ENCODE measurements at regions not wholly inside any gene's neighbourhood (a gene's known extent, or its start where the extent isn't known, plus 50 kb on each side); places are given as distances from the start of the nearest gene placed in this dataset.

- no peaks in the 10 kb centered on the region for H3K4me1 ChIP-seq (ENCODE audit: control insufficient read depth in 2 of 2, insufficient read depth in 1 of 2, low read depth in 1 of 2, low read length in 2 of 2)
- H3K9me3 ChIP-seq (replicated peaks in 1 of 2; ENCODE audit: control insufficient read depth in 2 of 2, insufficient read depth in 1 of 2, low read depth in 1 of 2, low read length in 2 of 2) = peaks cover 0 to 2% of the 10 kb centered on the region in 2 donors
- no peak overlapping the region for H2AK5ac ChIP-seq (ENCODE audit: low read depth, low read length)
- H3K27me3 ChIP-seq (ENCODE audit: control insufficient read depth in 3 of 3, insufficient read depth in 3 of 3, low read depth in 1 of 3, low read length in 3 of 3) = no peaks in the 10 kb centered on the region
- H3K4me3 ChIP-seq (ENCODE audit: low read length in 2 of 2) = no peak overlapping the region
- no peaks in the 10 kb centered on the region for H3K36me3 ChIP-seq (replicated peaks in 1 of 2; ENCODE audit: control insufficient read depth in 2 of 2, insufficient read depth in 2 of 2, low read length in 2 of 2)
- H3K14ac ChIP-seq (ENCODE audit: low read length) = no peak overlapping the region
- no peak overlapping the region for H2BK5ac ChIP-seq (ENCODE audit: low read length)
- WGBS, 2 donors (ENCODE audit: extremely low coverage in 2 of 2, insufficient read length in 2 of 2, insufficient replicate concordance in 1 of 2) = no CpG with 5 or more reads among the region's 3 CpGs
- H4K91ac ChIP-seq (ENCODE audit: low read depth, low read length, poor library complexity) = no peak overlapping the region
- no peak overlapping the region for H3K18ac ChIP-seq (ENCODE audit: low read length)
- no peak overlapping the region for H2BK12ac ChIP-seq (ENCODE audit: low read length)
- H3K4me2 ChIP-seq (ENCODE audit: insufficient read depth, low read length, poor library complexity, severe bottlenecking) = no peak overlapping the region
- no peaks in the 10 kb centered on the region for H3K79me1 ChIP-seq (ENCODE audit: low read depth, low read length)
- no peak overlapping the region for H3K9ac ChIP-seq (ENCODE audit: low read depth, low read length, poor library complexity)
- H3K4ac ChIP-seq (ENCODE audit: low read length) = no peak overlapping the region
- H2AFZ ChIP-seq (ENCODE audit: low read length) = no peak overlapping the region
- no peak overlapping the region for H3K23ac ChIP-seq (ENCODE audit: low read depth, low read length, poor library complexity)
- H2BK15ac ChIP-seq (ENCODE audit: low read length) = no peak overlapping the region
- no peak overlapping the region for H2BK120ac ChIP-seq (ENCODE audit: low read depth, low read length)
- no peak for DNase-seq (ENCODE audit: low spot score)
- no peak overlapping the region for H4K8ac ChIP-seq (ENCODE audit: low read depth, low read length)
- no peak overlapping the region for H3K27ac ChIP-seq (replicated peaks; ENCODE audit: low read length)
Observed at GRCh38 chr11:82676483-82677094, 57.1 kb downstream of the FAM181B start.

- Histone ChIP-seq H3K36me3 (replicated peaks in 1 of 2; ENCODE audit: control insufficient read depth in 2 of 2, insufficient read depth in 2 of 2, low read length in 2 of 2) (no peaks in the 10 kb centered on the region), H3K23ac (ENCODE audit: low read depth, low read length, poor library complexity) (no peak overlapping the region), H2BK12ac (ENCODE audit: low read length) (no peak overlapping the region), H3K9ac (ENCODE audit: low read depth, low read length, poor library complexity) (no peak overlapping the region), H3K9me3 (replicated peaks in 1 of 2; ENCODE audit: control insufficient read depth in 2 of 2, insufficient read depth in 1 of 2, low read depth in 1 of 2, low read length in 2 of 2) (no peaks in the 10 kb centered on the region), H4K8ac (ENCODE audit: low read depth, low read length) (no peak overlapping the region), H3K4me1 (ENCODE audit: control insufficient read depth in 2 of 2, insufficient read depth in 1 of 2, low read depth in 1 of 2, low read length in 2 of 2) (no peaks in the 10 kb centered on the region), H2BK120ac (ENCODE audit: low read depth, low read length) (no peak overlapping the region), H4K91ac (ENCODE audit: low read depth, low read length, poor library complexity) (no peak overlapping the region), H3K14ac (ENCODE audit: low read length) (no peak overlapping the region), H2AK5ac (ENCODE audit: low read depth, low read length) (no peak overlapping the region), H3K18ac (ENCODE audit: low read length) (no peak overlapping the region), H3K4ac (ENCODE audit: low read length) (no peak overlapping the region), H3K4me2 (ENCODE audit: insufficient read depth, low read length, poor library complexity, severe bottlenecking) (no peak overlapping the region), H2BK15ac (ENCODE audit: low read length) (no peak overlapping the region), H2AFZ (ENCODE audit: low read length) (no peak overlapping the region), H2BK5ac (ENCODE audit: low read length) (no peak overlapping the region), H3K79me1 (ENCODE audit: low read depth, low read length) (no peaks in the 10 kb centered on the region), H3K27ac (replicated peaks; ENCODE audit: low read length) (no peak overlapping the region), H3K27me3 (ENCODE audit: control insufficient read depth in 3 of 3, insufficient read depth in 3 of 3, low read depth in 1 of 3, low read length in 3 of 3) (no peaks in the 10 kb centered on the region), H3K4me3 (ENCODE audit: low read length in 2 of 2) (no peak overlapping the region)
- WGBS, 2 donors (ENCODE audit: extremely low coverage in 2 of 2, insufficient read length in 2 of 2, insufficient replicate concordance in 1 of 2) = no CpG with 5 or more reads among the region's 5 CpGs
- DNase-seq (ENCODE audit: low spot score) = no peak
Observed at GRCh38 chr11:82675838-82676237, 57.8 kb downstream of the FAM181B start.

- Histone ChIP-seq H3K79me1 (ENCODE audit: low read depth, low read length) (no peaks in the 10 kb centered on the region), H2BK120ac (ENCODE audit: low read depth, low read length) (no peak overlapping the region), H3K4me2 (ENCODE audit: insufficient read depth, low read length, poor library complexity, severe bottlenecking) (no peak overlapping the region), H3K9me3 (replicated peaks in 1 of 2; ENCODE audit: control insufficient read depth in 2 of 2, insufficient read depth in 1 of 2, low read depth in 1 of 2, low read length in 2 of 2) (no peaks in the 10 kb centered on the region), H2AFZ (ENCODE audit: low read length) (no peak overlapping the region), H4K91ac (ENCODE audit: low read depth, low read length, poor library complexity) (no peak overlapping the region), H3K27me3 (ENCODE audit: control insufficient read depth in 3 of 3, insufficient read depth in 3 of 3, low read depth in 1 of 3, low read length in 3 of 3) (no peaks in the 10 kb centered on the region), H3K9ac (ENCODE audit: low read depth, low read length, poor library complexity) (no peak overlapping the region), H3K4me1 (ENCODE audit: control insufficient read depth in 2 of 2, insufficient read depth in 1 of 2, low read depth in 1 of 2, low read length in 2 of 2) (no peaks in the 10 kb centered on the region), H3K4me3 (ENCODE audit: low read length in 2 of 2) (no peak overlapping the region), H2BK12ac (ENCODE audit: low read length) (no peak overlapping the region), H3K14ac (ENCODE audit: low read length) (no peak overlapping the region), H3K23ac (ENCODE audit: low read depth, low read length, poor library complexity) (no peak overlapping the region), H2BK15ac (ENCODE audit: low read length) (no peak overlapping the region), H2BK5ac (ENCODE audit: low read length) (no peak overlapping the region), H3K18ac (ENCODE audit: low read length) (no peak overlapping the region), H3K36me3 (replicated peaks in 1 of 2; ENCODE audit: control insufficient read depth in 2 of 2, insufficient read depth in 2 of 2, low read length in 2 of 2) (no peaks in the 10 kb centered on the region), H3K4ac (ENCODE audit: low read length) (no peak overlapping the region), H4K8ac (ENCODE audit: low read depth, low read length) (no peak overlapping the region), H2AK5ac (ENCODE audit: low read depth, low read length) (no peak overlapping the region), H3K27ac (replicated peaks; ENCODE audit: low read length) (no peak overlapping the region)
- no CpG with 5 or more reads among the region's 3 CpGs for WGBS, 2 donors (ENCODE audit: extremely low coverage in 2 of 2, insufficient read length in 2 of 2, insufficient replicate concordance in 1 of 2)
- DNase-seq (ENCODE audit: low spot score) = no peak
Observed at GRCh38 chr11:82673631-82674030, 60.0 kb downstream of the FAM181B start.

GRCh38 chr11:82671451-82671850 is 62.2 kb downstream of the FAM181B start:
- no peaks in the 10 kb centered on the region for H3K79me1 ChIP-seq (ENCODE audit: low read depth, low read length)
- no peak overlapping the region for H2BK12ac ChIP-seq (ENCODE audit: low read length)
- H3K14ac ChIP-seq (ENCODE audit: low read length) = no peak overlapping the region
- H2AK5ac ChIP-seq (ENCODE audit: low read depth, low read length) = no peak overlapping the region
- no peak overlapping the region for H2BK120ac ChIP-seq (ENCODE audit: low read depth, low read length)
- H3K27me3 ChIP-seq (ENCODE audit: control insufficient read depth in 3 of 3, insufficient read depth in 3 of 3, low read depth in 1 of 3, low read length in 3 of 3) = no peaks in the 10 kb centered on the region
- H3K36me3 ChIP-seq (replicated peaks in 1 of 2; ENCODE audit: control insufficient read depth in 2 of 2, insufficient read depth in 2 of 2, low read length in 2 of 2) = no peaks in the 10 kb centered on the region
- H2BK5ac ChIP-seq (ENCODE audit: low read length) = no peak overlapping the region
- H3K4me3 ChIP-seq (ENCODE audit: low read length in 2 of 2) = no peak overlapping the region
- no peak overlapping the region for H2BK15ac ChIP-seq (ENCODE audit: low read length)
- no peak overlapping the region for H3K4me2 ChIP-seq (ENCODE audit: insufficient read depth, low read length, poor library complexity, severe bottlenecking)
- H3K9ac ChIP-seq (ENCODE audit: low read depth, low read length, poor library complexity) = no peak overlapping the region
- no peak overlapping the region for H2AFZ ChIP-seq (ENCODE audit: low read length)
- no peaks in the 10 kb centered on the region for H3K9me3 ChIP-seq (replicated peaks in 1 of 2; ENCODE audit: control insufficient read depth in 2 of 2, insufficient read depth in 1 of 2, low read depth in 1 of 2, low read length in 2 of 2)
- no peak overlapping the region for H3K23ac ChIP-seq (ENCODE audit: low read depth, low read length, poor library complexity)
- no CpG with 5 or more reads among the region's 1 CpG for WGBS, 2 donors (ENCODE audit: extremely low coverage in 2 of 2, insufficient read length in 2 of 2, insufficient replicate concordance in 1 of 2)
- DNase-seq (ENCODE audit: low spot score) = no peak
- H3K27ac ChIP-seq (replicated peaks; ENCODE audit: low read length) = no peak overlapping the region
- H4K8ac ChIP-seq (ENCODE audit: low read depth, low read length) = no peak overlapping the region
- H3K18ac ChIP-seq (ENCODE audit: low read length) = no peak overlapping the region
- no peak overlapping the region for H3K4ac ChIP-seq (ENCODE audit: low read length)
- no peak overlapping the region for H4K91ac ChIP-seq (ENCODE audit: low read depth, low read length, poor library complexity)
- H3K4me1 ChIP-seq (ENCODE audit: control insufficient read depth in 2 of 2, insufficient read depth in 1 of 2, low read depth in 1 of 2, low read length in 2 of 2) = no peaks in the 10 kb centered on the region
